ENCODE measurements at regions not wholly inside any gene's neighbourhood (a gene's known extent, or its start where the extent isn't known, plus 50 kb on each side); places are given as distances from the start of the nearest gene placed in this dataset.

- TF ChIP-seq CTCF (IDR thresholded peaks at IDR 0.05), result no peak
- no peak for TF ChIP-seq SMC3 (IDR thresholded peaks at IDR 0.05)
- TF ChIP-seq MAZ (IDR thresholded peaks at IDR 0.05; ENCODE audit: borderline replicate concordance, low read depth, low read length), result no peak
- TF ChIP-seq JUNB (IDR thresholded peaks at IDR 0.05), result no peak
- no peak for TF ChIP-seq EP300 (IDR thresholded peaks at IDR 0.05)
- TF ChIP-seq HDAC2 (IDR thresholded peaks at IDR 0.05), result no peak
- TF ChIP-seq POLR2A (IDR thresholded peaks at IDR 0.05; ENCODE audit: low read length), result no peak
- TF ChIP-seq REST (IDR thresholded peaks at IDR 0.05), result no peak
- no peak for TF ChIP-seq HOXA7 (CRISPR knock-in tag; IDR thresholded peaks at IDR 0.05)
- no peak for TF ChIP-seq RFX5 (IDR thresholded peaks at IDR 0.05)
- TF ChIP-seq NR3C1 (IDR thresholded peaks at IDR 0.05), result no peak
- TF ChIP-seq, protein P1, sequence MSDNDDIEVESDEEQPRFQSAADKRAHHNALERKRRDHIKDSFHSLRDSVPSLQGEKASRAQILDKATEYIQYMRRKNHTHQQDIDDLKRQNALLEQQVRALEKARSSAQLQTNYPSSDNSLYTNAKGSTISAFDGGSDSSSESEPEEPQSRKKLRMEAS (IDR thresholded peaks at IDR 0.05), result no peak
- TF ChIP-seq USF2 (IDR thresholded peaks at IDR 0.05), result no peak
- TF ChIP-seq, protein P2, sequence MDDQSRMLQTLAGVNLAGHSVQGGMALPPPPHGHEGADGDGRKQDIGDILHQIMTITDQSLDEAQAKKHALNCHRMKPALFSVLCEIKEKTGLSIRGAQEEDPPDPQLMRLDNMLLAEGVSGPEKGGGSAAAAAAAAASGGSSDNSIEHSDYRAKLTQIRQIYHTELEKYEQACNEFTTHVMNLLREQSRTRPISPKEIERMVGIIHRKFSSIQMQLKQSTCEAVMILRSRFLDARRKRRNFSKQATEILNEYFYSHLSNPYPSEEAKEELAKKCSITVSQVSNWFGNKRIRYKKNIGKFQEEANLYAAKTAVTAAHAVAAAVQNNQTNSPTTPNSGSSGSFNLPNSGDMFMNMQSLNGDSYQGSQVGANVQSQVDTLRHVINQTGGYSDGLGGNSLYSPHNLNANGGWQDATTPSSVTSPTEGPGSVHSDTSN (IDR thresholded peaks at IDR 0.05), result no peak
These were observed 118.1 kb upstream of the SIX2 start for GRCh38 chr2:45127321-45127720.

Measured in A549 (cell line).